Ovary (tissue), 7 donors: ENCODE measurements at regions not wholly inside any gene's neighbourhood (a gene's known extent, or its start where the extent isn't known, plus 50 kb on each side); places are given as distances from the start of the nearest gene placed in this dataset.

Experiments used
- DNase-seq, 5 donors: peaks; one replicate each; pipeline ENCODE4 v3.0.0-alpha.2; 2019 to 2020
- H3K27ac ChIP-seq, 2 donors: fragments of 200-600 bp; one replicate each; pipeline versions ENCODE4 v1.5.1 to v1.8.0; 2019 to 2022
- H3K27me3 ChIP-seq: fragments of 200-600 bp; one replicate; pipeline ENCODE4 v1.8.0; 2022
- H3K36me3 ChIP-seq: fragments of 200-600 bp; sonication (generic); one replicate; pipeline ENCODE4 v1.5.1; 2019
- H3K4me1 ChIP-seq: one replicate; pipeline ENCODE4 v1.8.1; 2013; ENCODE audit warnings: mild to moderate bottlenecking, moderate library complexity; ENCODE audit not compliant: insufficient read depth
- H3K4me3 ChIP-seq: fragments of 200-600 bp; sonication (generic); one replicate; pipeline ENCODE4 v1.5.1; 2017
- H3K9me3 ChIP-seq, 2 donors: fragments of 200-600 bp in 1 of 2; sonication (generic) in 1 of 2; one replicate each; pipeline versions ENCODE4 v1.5.1 to v1.8.1; 2013 to 2019; ENCODE audit warnings: mild to moderate bottlenecking in 1 of 2, moderate library complexity in 1 of 2
- EP300 ChIP-seq: sonication (generic); formaldehyde crosslinking; IDR thresholded peaks from one replicate; pipeline ENCODE4 v1.6.1; 2017; ENCODE audit warnings: antibody characterized with exemption
- POLR2A ChIP-seq: fragments of 450-650 bp; IDR thresholded peaks from one replicate; pipeline ENCODE4 v1.6.1; 2017; ENCODE audit warnings: antibody characterized with exemption, mild to moderate bottlenecking, moderate library complexity
- WGBS, 3 donors: extraction: QIAGEN DNeasy Blood & Tissue Kit in 1 of 3; methylation state at CpG; one replicate each; pipeline versions ENCODE4 v1.1.5 to v1.1.7; 2013 to 2017; 5-methylcytosine and 5-hydroxymethylcytosine counted together
- intact Hi-C, 4 donors: fragments of 100-400 bp; cut with DNase I; formaldehyde crosslinking; loops; one replicate each; pipeline versions ENCODE4 v1.11.0 to v1.15.1; 2022 to 2023
- TF ChIP-seq, protein P1 (sequence below), 3 donors: fragments of 450-650 bp in 2 of 3; fragments of 200-600 bp in 1 of 3; IDR thresholded peaks; one replicate each; pipeline versions ENCODE4 v1.5.1 to v1.8.0; 2016 to 2022; ENCODE audit warnings: antibody characterized with exemption in 3 of 3, mild to moderate bottlenecking in 1 of 3
- donor health status: DM: no; HTN: no; CAD: no; lungs with moderate emphysema.
- donor health status: DM: no; HTN: no; CAD: no.
- donor health status: Bipolar disorder and iron deficiency.
- donor health status: DM: no; HTN: no; CAD: no.
- donor health status: DM: yes; HTN: yes; CAD: no.

DNA sequence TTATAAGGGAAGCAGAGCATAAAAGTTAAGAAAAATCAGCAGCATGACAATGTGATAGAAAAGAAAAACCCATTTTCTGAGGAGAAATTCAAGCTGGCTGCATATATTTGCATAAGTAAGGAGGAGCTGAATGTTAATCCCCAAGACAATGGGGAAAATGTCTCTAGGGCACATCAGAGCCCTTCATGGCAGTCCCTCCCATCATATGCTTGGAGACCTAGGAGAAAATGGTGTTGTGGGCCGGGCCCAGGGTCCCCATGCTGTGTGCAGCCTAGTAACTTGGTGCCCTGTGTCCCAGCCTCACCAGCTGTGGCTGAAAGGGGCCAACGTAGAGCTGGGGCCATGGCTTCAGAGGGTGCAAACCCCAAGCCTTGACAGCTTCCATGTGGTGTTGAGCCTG lies 100.6 kb upstream of the PLPPR4 start:
- no peaks in the 10 kb centered on the region for H3K27me3 ChIP-seq
- no peak overlapping the region for H3K27ac ChIP-seq
- H3K4me3 ChIP-seq = no peak overlapping the region
- TF ChIP-seq EP300 = no peak
- TF ChIP-seq, protein P1, sequence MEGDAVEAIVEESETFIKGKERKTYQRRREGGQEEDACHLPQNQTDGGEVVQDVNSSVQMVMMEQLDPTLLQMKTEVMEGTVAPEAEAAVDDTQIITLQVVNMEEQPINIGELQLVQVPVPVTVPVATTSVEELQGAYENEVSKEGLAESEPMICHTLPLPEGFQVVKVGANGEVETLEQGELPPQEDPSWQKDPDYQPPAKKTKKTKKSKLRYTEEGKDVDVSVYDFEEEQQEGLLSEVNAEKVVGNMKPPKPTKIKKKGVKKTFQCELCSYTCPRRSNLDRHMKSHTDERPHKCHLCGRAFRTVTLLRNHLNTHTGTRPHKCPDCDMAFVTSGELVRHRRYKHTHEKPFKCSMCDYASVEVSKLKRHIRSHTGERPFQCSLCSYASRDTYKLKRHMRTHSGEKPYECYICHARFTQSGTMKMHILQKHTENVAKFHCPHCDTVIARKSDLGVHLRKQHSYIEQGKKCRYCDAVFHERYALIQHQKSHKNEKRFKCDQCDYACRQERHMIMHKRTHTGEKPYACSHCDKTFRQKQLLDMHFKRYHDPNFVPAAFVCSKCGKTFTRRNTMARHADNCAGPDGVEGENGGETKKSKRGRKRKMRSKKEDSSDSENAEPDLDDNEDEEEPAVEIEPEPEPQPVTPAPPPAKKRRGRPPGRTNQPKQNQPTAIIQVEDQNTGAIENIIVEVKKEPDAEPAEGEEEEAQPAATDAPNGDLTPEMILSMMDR (IDR thresholded peaks at IDR 0.05) = no peak
- no peak for TF ChIP-seq POLR2A
- intact Hi-C loops = no loop called here
- no peaks in the 10 kb centered on the region for H3K36me3 ChIP-seq
- no peak for DNase-seq
- no peaks in the 10 kb centered on the region for H3K9me3 ChIP-seq
- 74 to 76% (median 75%) methylated on average over 2 of the region's 2 CpGs for WGBS, 3 donors
- no peaks in the 10 kb centered on the region for H3K4me1 ChIP-seq

DNA sequence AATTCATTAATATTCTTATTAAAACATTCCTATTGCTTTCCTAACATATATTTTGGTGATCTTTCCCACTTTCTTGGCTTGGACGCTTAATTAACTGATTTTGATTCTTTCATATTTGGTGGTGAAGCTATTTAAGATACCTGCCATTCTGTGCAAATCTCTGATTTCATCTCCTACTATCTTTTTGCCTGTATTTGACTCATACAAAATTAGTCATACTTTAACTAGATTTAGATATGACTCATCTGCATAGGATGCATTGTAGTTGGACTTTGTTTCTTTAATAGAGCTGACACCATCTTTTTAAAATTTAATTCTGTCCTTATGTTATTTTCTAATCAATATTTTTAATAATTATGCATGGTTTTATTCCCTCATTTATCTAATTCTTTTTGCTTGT lies 93.8 kb upstream of the PLPPR4 start:
- TF ChIP-seq, protein P1 (IDR thresholded peaks at IDR 0.05) = no peak
- TF ChIP-seq EP300 (no peak), POLR2A (no peak)
- H3K4me3 ChIP-seq = no peak overlapping the region
- peaks cover 2% of the 10 kb centered on the region for H3K4me1 ChIP-seq
- intact Hi-C loops = loop anchor here in 2 of 4 donors (10.0 kb wide), 1 partner anchor 544 kb away; no protein-coding TSS in a partner anchor
- no peaks in the 10 kb centered on the region for H3K9me3 ChIP-seq
- H3K27me3 ChIP-seq = no peaks in the 10 kb centered on the region
- no peaks in the 10 kb centered on the region for H3K36me3 ChIP-seq
- DNase-seq = no peak
- no peak overlapping the region for H3K27ac ChIP-seq
- WGBS, 3 donors = 90 to 93% (median 91%) methylated on average over 1 of the region's 1 CpG

DNA sequence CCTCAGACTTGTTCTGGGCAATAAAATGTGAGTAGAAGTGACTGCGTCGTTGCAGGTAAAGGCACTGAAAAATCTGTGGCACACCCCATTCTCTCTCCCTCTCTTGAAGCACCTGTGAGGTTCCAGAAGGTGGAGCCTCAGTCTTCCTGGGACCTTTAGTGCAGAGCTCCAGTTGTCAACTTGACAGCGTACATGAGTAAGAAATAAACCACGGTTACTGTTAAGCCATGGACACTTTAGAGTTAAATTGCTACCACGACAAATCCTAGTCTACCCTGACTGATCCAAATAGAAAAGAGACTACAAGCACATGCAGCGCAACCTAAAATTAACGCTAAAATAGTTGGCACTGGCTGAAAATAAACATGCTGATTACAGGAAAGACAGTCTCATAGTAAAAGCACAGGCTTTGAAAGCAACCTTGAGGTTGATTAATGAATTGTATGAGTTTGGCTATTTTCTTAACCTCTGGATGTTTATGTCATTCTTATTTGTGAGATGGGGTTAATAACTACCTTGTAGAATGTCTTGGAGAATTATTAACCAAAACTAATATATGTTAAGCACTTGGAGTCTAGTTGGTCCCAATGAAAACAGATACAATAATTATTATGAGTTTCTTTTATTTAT lies 93.0 kb upstream of the PLPPR4 start:
- WGBS, 3 donors = 26 to 43% (median 28%) methylated on average over 7 of the region's 7 CpGs
- no peaks in the 10 kb centered on the region for H3K36me3 ChIP-seq
- DNase-seq = no peak
- peaks cover 2% of the 10 kb centered on the region for H3K4me1 ChIP-seq
- H3K4me3 ChIP-seq = no peak overlapping the region
- H3K27ac ChIP-seq = no peak overlapping the region
- intact Hi-C loops = loop anchor here in 2 of 4 donors (10.0 kb wide), 1 partner anchor 544 kb away; no protein-coding TSS in a partner anchor
- TF ChIP-seq EP300 = no peak
- no peak for TF ChIP-seq POLR2A
- TF ChIP-seq, protein P1 (IDR thresholded peaks at IDR 0.05) = no peak
- H3K9me3 ChIP-seq = no peaks in the 10 kb centered on the region
- no peaks in the 10 kb centered on the region for H3K27me3 ChIP-seq

DNA sequence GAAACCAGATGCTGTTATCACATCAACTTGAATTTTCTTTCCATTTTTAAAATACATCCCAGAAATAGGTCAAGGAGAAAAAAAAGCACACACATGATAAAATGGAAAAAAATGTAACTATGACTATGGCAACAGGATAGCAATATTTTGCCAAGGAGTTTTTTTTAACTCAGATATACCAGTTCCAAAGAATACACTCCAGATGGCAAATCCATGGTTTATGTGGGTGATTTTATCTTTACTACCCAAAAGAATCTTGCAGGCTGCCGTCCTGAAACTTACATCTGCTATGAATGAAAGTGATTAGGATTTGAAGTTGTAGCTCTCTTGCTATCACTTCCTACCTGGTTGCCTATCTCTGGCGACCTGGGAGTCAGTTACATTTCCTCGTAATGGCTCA lies 91.0 kb upstream of the PLPPR4 start:
- no peak overlapping the region for H3K4me3 ChIP-seq
- H3K36me3 ChIP-seq = no peaks in the 10 kb centered on the region
- DNase-seq = no peak
- no peaks in the 10 kb centered on the region for H3K27me3 ChIP-seq
- no peak overlapping the region for H3K27ac ChIP-seq
- TF ChIP-seq POLR2A (no peak), EP300 (no peak)
- TF ChIP-seq, protein P1 (IDR thresholded peaks at IDR 0.05) = no peak
- intact Hi-C loops = loop anchor here in 2 of 4 donors (10.0 kb wide), 1 partner anchor 542 kb away; no protein-coding TSS in a partner anchor
- no peaks in the 10 kb centered on the region for H3K9me3 ChIP-seq
- WGBS, 3 donors = 45 to 56% (median 56%) methylated on average over 3 of the region's 3 CpGs
- peaks cover 2% of the 10 kb centered on the region for H3K4me1 ChIP-seq
